Activated naive CD8-positive, alpha-beta T cell (primary cell): ENCODE measurements at regions not wholly inside any gene's neighbourhood (a gene's known extent, or its start where the extent isn't known, plus 50 kb on each side); places are given as distances from the start of the nearest gene placed in this dataset.
"Not testable (repeated sequence)": the region's sequence is repeated elsewhere in the genome, so short reads cannot be mapped to it uniquely, and the experiment has no call there.

Experiments
- H3K27ac Mint-ChIP-seq: one replicate; pipeline ENCODE4 v1.8.0; 2021; ENCODE audit warnings: mixed read lengths
- H3K27me3 Mint-ChIP-seq: one replicate; pipeline ENCODE4 v1.8.0; 2021; ENCODE audit warnings: mixed read lengths
- H3K36me3 Mint-ChIP-seq: one replicate; pipeline ENCODE4 v1.8.0; 2021; ENCODE audit warnings: mixed read lengths
- H3K4me1 Mint-ChIP-seq: one replicate; pipeline ENCODE4 v1.8.0; 2021; ENCODE audit warnings: low read depth, mixed read lengths
- H3K4me3 Mint-ChIP-seq: one replicate; pipeline ENCODE4 v1.8.0; 2021; ENCODE audit warnings: mild to moderate bottlenecking, mixed read lengths
- H3K9me3 Mint-ChIP-seq: one replicate; pipeline ENCODE4 v1.8.0; 2021; ENCODE audit warnings: low read depth, mixed read lengths

GRCh38 chr6:90694802-90695201 lies 107.9 kb upstream of the MAP3K7 start:
- H3K9me3 Mint-ChIP-seq, result peaks cover 4% of the 10 kb centered on the region
- no peaks in the 10 kb centered on the region for H3K4me1 Mint-ChIP-seq
- H3K27me3 Mint-ChIP-seq, result peaks cover 20% of the 10 kb centered on the region
- no peaks in the 10 kb centered on the region for H3K36me3 Mint-ChIP-seq
- no peak overlapping the region for H3K4me3 Mint-ChIP-seq
- no peak overlapping the region for H3K27ac Mint-ChIP-seq

GRCh38 chr6:90691823-90692222 lies 105.0 kb upstream of the MAP3K7 start:
- Mint-ChIP-seq H3K27me3 (peaks cover 21% of the 10 kb centered on the region), H3K4me3 (no peak overlapping the region), H3K27ac (no peak overlapping the region), H3K9me3 (peaks cover 4% of the 10 kb centered on the region), H3K4me1 (no peaks in the 10 kb centered on the region), H3K36me3 (no peaks in the 10 kb centered on the region)

GRCh38 chr6:90689172-90689571 lies 102.3 kb upstream of the MAP3K7 start:
- Mint-ChIP-seq H3K36me3 (no peaks in the 10 kb centered on the region), H3K27ac (no peak overlapping the region), H3K27me3 (peaks cover 23% of the 10 kb centered on the region), H3K4me1 (no peaks in the 10 kb centered on the region), H3K4me3 (no peak overlapping the region), H3K9me3 (peaks cover 4% of the 10 kb centered on the region)

GRCh38 chr6:90687775-90688380 lies 101.0 kb upstream of the MAP3K7 start:
- no peak overlapping the region for H3K4me3 Mint-ChIP-seq
- no peaks in the 10 kb centered on the region for H3K4me1 Mint-ChIP-seq
- peaks cover 23% of the 10 kb centered on the region for H3K27me3 Mint-ChIP-seq
- no peak overlapping the region for H3K27ac Mint-ChIP-seq
- H3K36me3 Mint-ChIP-seq, result no peaks in the 10 kb centered on the region
- peaks cover 4% of the 10 kb centered on the region for H3K9me3 Mint-ChIP-seq

GRCh38 chr6:90681863-90682262 lies 95.0 kb upstream of the MAP3K7 start:
- H3K4me1 Mint-ChIP-seq, result no peaks in the 10 kb centered on the region
- no peaks in the 10 kb centered on the region for H3K9me3 Mint-ChIP-seq
- H3K36me3 Mint-ChIP-seq, result no peaks in the 10 kb centered on the region
- peaks cover 7% of the 10 kb centered on the region for H3K27me3 Mint-ChIP-seq
- no peak overlapping the region for H3K4me3 Mint-ChIP-seq
- H3K27ac Mint-ChIP-seq, result no peak overlapping the region

DNA sequence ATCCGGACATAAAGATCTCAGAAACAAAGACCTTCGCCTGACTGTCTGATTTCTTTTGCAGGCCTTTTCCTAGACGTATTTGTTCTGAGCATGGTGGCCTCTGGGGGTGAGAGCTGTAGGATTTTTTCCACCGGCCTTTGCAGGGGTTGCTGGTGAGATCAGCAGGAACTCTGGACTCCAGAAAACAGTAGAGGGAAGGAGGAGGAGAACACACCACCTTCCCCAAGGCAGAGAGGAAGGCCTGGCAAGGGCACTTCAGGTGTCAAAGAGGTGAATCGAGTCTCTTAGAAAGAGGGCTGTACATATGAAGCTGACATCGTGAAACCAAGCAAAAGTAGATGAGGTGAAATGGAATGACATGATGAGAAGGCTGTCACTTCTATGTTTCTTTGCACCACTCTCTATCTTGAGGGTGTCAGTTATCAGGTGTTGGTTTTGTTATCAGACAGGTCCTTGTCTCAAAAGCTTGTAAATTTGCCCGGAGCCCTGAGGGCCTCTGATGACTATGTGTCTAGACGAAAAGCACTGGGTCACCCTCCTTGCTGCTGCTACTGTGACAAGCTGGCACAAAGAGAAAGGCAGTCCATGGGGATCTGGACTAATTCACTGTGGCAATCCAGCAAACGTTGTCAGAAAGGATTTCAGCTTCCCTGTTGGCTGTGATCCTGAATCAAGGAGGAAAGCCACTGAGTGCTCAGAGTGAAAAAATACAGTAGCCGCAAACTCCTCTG lies 91.3 kb upstream of the MAP3K7 start:
- Mint-ChIP-seq H3K9me3 (no peaks in the 10 kb centered on the region), H3K27ac (no peak overlapping the region), H3K27me3 (peaks cover 3% of the 10 kb centered on the region), H3K4me1 (no peaks in the 10 kb centered on the region), H3K36me3 (no peaks in the 10 kb centered on the region), H3K4me3 (no peak overlapping the region)

DNA sequence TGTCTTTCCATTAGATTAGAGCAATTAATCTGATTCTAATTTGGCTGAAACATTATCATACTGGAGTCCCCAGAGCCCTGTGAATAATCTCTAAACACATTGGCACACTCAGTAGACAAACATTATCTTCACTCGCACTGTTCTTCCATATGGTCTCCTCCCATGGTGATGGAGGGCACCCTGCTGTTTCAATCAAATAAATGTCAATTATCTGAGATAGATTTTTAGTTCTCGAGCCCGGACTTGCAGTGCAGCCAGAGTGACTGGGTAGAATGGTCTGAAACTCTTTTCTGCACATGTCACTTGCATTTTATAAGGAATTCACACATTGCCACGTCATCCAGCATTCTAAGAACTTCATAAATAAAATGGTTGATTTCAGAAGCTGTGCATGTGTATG lies 90.6 kb upstream of the MAP3K7 start:
- no peaks in the 10 kb centered on the region for H3K9me3 Mint-ChIP-seq
- no peaks in the 10 kb centered on the region for H3K4me1 Mint-ChIP-seq
- H3K27me3 Mint-ChIP-seq, result peaks cover 3% of the 10 kb centered on the region
- H3K4me3 Mint-ChIP-seq, result no peak overlapping the region
- H3K27ac Mint-ChIP-seq, result no peak overlapping the region
- no peaks in the 10 kb centered on the region for H3K36me3 Mint-ChIP-seq

- Mint-ChIP-seq H3K27ac (no peak overlapping the region), H3K4me1 (no peaks in the 10 kb centered on the region), H3K9me3 (no peaks in the 10 kb centered on the region), H3K4me3 (no peak overlapping the region), H3K27me3 (peaks cover 3% of the 10 kb centered on the region), H3K36me3 (no peaks in the 10 kb centered on the region)
These were observed 89.8 kb upstream of the MAP3K7 start for GRCh38 chr6:90676516-90677300.

DNA sequence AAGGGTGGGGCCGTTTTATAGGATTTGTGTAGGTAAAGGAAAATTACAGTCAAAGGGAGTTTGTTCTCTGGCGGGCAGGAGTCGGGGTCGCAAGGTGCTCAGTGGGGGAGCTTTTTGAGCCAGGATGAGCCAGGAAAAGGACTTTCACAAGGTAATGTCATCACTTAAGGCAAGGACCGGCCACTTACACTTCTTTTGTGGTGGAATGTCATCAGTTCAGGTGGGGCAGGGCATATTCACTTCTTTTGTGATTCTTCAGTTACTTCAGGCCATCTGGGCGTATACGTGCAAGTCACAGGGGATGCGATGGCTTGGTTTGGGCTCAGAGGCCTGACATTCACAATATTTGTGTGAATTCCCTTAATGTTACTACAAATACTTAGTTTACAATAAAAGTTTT lies 88.2 kb upstream of the MAP3K7 start:
- H3K36me3 Mint-ChIP-seq, H3K9me3 Mint-ChIP-seq, H3K27ac Mint-ChIP-seq, H3K4me1 Mint-ChIP-seq, H3K4me3 Mint-ChIP-seq, H3K27me3 Mint-ChIP-seq: not testable (repeated sequence)

DNA sequence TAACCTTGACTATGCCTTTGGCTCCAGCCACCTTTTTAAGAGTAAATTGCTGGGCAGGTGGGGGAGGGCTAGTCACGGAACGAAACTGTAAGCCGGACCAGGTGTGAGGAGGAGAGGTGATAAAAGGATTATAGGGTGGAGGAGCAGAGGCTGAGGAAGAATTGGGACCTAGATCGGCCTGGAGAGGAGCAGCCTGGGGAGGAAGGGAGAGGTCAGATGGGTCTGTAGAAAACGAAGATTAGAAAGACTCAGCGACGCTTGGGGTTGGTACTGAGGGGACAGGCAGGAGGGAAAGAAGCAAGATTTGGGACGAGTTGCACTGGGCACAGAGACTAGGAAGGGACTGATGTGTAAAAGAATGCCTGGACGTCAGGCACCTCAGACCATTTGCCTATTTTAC lies 87.2 kb upstream of the MAP3K7 start:
- not testable (repeated sequence) for H3K9me3 Mint-ChIP-seq, H3K4me3 Mint-ChIP-seq, H3K36me3 Mint-ChIP-seq, H3K4me1 Mint-ChIP-seq, H3K27ac Mint-ChIP-seq, H3K27me3 Mint-ChIP-seq

DNA sequence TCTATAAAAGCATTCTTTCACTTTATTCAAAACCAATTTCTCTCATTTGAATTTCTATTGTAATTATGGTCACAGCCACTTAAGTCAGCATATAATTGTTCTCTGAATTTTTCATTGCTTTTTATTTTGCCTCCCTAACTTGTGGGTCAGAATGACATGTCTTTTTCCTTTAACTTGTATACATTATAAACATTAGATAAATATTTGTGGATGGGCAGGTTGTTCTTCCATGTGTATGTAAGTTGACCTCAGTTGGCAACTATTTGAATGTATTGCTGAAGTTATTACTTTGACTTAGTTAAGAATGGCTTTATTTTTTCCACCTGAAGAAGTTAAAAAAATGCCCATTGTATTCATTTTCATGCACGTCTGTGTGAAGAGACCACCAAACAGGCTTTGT lies 83.0 kb upstream of the MAP3K7 start:
- H3K4me3 Mint-ChIP-seq, result no peak overlapping the region
- no peaks in the 10 kb centered on the region for H3K9me3 Mint-ChIP-seq
- H3K27me3 Mint-ChIP-seq, result peaks cover 2% of the 10 kb centered on the region
- no peak overlapping the region for H3K27ac Mint-ChIP-seq
- H3K4me1 Mint-ChIP-seq, result no peaks in the 10 kb centered on the region
- no peaks in the 10 kb centered on the region for H3K36me3 Mint-ChIP-seq

DNA sequence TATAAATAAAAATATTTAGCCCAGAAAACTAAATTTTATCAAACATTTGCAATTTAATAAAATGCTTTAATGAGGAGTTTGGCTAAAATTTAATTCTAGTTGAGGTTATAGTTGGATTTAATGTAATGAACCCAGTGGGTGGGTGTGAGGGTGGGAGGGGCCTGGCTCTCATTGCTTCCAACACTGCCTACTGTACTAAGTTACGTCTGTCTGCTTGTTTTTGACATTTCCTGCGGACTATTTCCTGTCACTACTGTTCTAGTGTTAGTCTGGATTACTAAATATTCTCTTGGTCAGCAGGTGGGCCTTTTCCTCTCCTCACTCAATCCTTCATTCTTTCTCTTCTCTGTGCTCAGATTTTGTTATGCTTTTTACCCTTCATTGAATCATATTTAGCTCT lies 82.5 kb upstream of the MAP3K7 start:
- Mint-ChIP-seq H3K27ac (no peak overlapping the region), H3K27me3 (no peaks in the 10 kb centered on the region), H3K4me3 (no peak overlapping the region), H3K36me3 (no peaks in the 10 kb centered on the region), H3K9me3 (no peaks in the 10 kb centered on the region), H3K4me1 (no peaks in the 10 kb centered on the region)

DNA sequence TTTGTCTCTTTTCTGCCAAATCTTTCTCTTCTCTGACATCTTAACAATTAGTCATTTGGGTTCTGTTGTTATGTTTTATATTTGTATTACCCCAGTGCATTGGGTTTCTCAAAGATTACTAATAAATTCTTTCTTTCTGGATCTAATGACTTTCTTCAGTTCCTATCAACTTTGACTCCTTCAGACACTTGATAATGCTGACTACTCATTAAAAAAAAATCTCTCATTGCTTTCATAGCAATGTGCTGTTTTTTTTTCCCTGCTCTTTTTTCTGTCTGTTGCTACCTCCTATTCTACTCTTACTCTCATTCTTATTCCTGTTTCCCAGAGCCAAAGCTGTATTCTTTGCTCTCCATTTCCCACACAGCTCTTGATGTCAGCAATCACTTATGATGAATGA lies 81.3 kb upstream of the MAP3K7 start:
- Mint-ChIP-seq H3K4me3 (no peak overlapping the region), H3K27me3 (no peaks in the 10 kb centered on the region), H3K4me1 (no peaks in the 10 kb centered on the region), H3K36me3 (peaks cover 3% of the 10 kb centered on the region), H3K9me3 (no peaks in the 10 kb centered on the region), H3K27ac (no peak overlapping the region)

DNA sequence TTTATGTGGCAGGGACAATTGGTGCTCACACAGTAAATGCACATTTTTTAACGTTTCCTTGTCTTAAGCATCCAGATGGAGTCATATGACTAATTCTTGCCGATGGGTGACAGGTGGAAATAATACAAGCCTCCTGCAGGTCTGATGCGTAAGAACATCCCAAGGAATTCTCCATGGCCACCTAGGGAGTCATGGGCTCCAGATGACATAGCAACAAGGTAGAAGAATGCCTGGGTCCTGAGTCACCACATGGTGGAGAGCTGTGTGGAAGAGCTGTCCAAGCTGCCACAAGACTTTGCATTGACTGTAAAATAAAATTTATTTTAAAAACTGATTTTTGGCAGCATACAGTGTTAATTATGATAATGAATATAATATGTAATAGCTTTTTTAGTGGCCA lies 77.0 kb upstream of the MAP3K7 start:
- Mint-ChIP-seq H3K36me3 (peaks cover 3% of the 10 kb centered on the region), H3K27me3 (no peaks in the 10 kb centered on the region), H3K4me3 (no peak overlapping the region), H3K27ac (no peak overlapping the region), H3K9me3 (peaks cover 3% of the 10 kb centered on the region), H3K4me1 (no peaks in the 10 kb centered on the region)

DNA sequence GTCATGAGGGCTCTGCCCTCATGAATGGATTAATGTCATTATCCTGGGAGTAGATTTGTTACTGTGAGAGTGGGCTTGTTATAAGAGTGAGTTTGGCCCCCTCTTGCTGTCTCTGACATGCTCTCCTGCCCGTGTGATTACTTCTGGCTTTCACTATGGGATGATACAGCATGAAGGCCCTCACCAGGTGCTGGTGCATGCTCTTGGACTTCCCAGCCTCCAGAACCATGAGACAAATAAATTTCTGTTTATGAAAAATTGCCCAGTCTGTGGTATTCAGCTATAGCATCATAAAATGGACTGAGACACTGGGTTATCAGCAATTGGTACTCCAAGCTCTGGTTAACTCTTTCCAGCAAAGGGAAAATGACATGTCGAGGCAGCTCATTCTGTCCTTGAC lies 76.2 kb upstream of the MAP3K7 start:
- Mint-ChIP-seq H3K9me3 (peaks cover 3% of the 10 kb centered on the region), H3K36me3 (peaks cover 3% of the 10 kb centered on the region), H3K27me3 (peaks cover 4% of the 10 kb centered on the region), H3K4me3 (no peak overlapping the region), H3K27ac (no peak overlapping the region), H3K4me1 (no peaks in the 10 kb centered on the region)
